Neutrophil (primary cell): ENCODE measurements at regions not wholly inside any gene's neighbourhood (a gene's known extent, or its start where the extent isn't known, plus 50 kb on each side); places are given as distances from the start of the nearest gene placed in this dataset.

Experiments used
- H3K27ac ChIP-seq: fragments of 200-600 bp; sonication (generic); 2 replicates; pipeline ENCODE4 v1.5.1; 2016; ENCODE audit warnings: mild to moderate bottlenecking, moderate library complexity
- H3K27me3 ChIP-seq: fragments of 200-600 bp; sonication (generic); 2 replicates; pipeline ENCODE4 v1.6.0; 2016; ENCODE audit warnings: mild to moderate bottlenecking
- H3K36me3 ChIP-seq: fragments of 200-600 bp; sonication (generic); 2 replicates; pipeline ENCODE4 v1.5.1; 2017
- H3K4me1 ChIP-seq, 2 experiments: fragments of 200-600 bp in 1 of 2; sonication (generic) in 1 of 2; 1 replicate in 1 of 2; 2 replicates in 1 of 2; pipeline versions ENCODE4 v1.5.1 to v1.6.1; 2013 to 2016; ENCODE audit warnings: low read depth in 1 of 2, low read length in 1 of 2, mild to moderate bottlenecking in 1 of 2, moderate library complexity in 1 of 2; ENCODE audit not compliant: control insufficient read depth in 1 of 2, insufficient read depth in 1 of 2
- H3K4me3 ChIP-seq, 2 experiments: fragments of 200-600 bp in 1 of 2; sonication (generic) in 1 of 2; 1 replicate in 1 of 2; 2 replicates in 1 of 2; pipeline ENCODE4 v1.5.1; 2013 to 2016; ENCODE audit warnings: low read depth in 1 of 2, low read length in 1 of 2, mild to moderate bottlenecking in 1 of 2, moderate library complexity in 1 of 2
- H3K9me3 ChIP-seq: fragments of 200-600 bp; sonication (generic); 2 replicates; pipeline ENCODE4 v1.5.1; 2016
- TF ChIP-seq, protein P1 (sequence below): fragments of 200-600 bp; sonication (generic); IDR thresholded peaks from 2 replicates; pipeline ENCODE4 v1.5.1; 2016; ENCODE audit warnings: antibody characterized with exemption

GRCh38 chr1:234861024-234861620 is 251.1 kb upstream of the IRF2BP2 start:
- Histone ChIP-seq H3K27ac (no peak overlapping the region), H3K4me3 (no peak overlapping the region), H3K4me1 (peaks cover 0 to 7% of the 10 kb centered on the region in 2 experiments), H3K9me3 (no peaks in the 10 kb centered on the region), H3K36me3 (no peaks in the 10 kb centered on the region), H3K27me3 (no peaks in the 10 kb centered on the region)
- TF ChIP-seq, protein P1, sequence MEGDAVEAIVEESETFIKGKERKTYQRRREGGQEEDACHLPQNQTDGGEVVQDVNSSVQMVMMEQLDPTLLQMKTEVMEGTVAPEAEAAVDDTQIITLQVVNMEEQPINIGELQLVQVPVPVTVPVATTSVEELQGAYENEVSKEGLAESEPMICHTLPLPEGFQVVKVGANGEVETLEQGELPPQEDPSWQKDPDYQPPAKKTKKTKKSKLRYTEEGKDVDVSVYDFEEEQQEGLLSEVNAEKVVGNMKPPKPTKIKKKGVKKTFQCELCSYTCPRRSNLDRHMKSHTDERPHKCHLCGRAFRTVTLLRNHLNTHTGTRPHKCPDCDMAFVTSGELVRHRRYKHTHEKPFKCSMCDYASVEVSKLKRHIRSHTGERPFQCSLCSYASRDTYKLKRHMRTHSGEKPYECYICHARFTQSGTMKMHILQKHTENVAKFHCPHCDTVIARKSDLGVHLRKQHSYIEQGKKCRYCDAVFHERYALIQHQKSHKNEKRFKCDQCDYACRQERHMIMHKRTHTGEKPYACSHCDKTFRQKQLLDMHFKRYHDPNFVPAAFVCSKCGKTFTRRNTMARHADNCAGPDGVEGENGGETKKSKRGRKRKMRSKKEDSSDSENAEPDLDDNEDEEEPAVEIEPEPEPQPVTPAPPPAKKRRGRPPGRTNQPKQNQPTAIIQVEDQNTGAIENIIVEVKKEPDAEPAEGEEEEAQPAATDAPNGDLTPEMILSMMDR: no peak

GRCh38 chr1:234858722-234859121 is 248.7 kb upstream of the IRF2BP2 start:
- no peak overlapping the region for H3K27ac ChIP-seq
- H3K36me3 ChIP-seq: no peaks in the 10 kb centered on the region
- no peaks in the 10 kb centered on the region for H3K27me3 ChIP-seq
- TF ChIP-seq, protein P1: no peak
- no peaks in the 10 kb centered on the region for H3K9me3 ChIP-seq
- peaks cover 9 to 17% of the 10 kb centered on the region in 2 experiments for H3K4me1 ChIP-seq
- no peak overlapping the region for H3K4me3 ChIP-seq

- Histone ChIP-seq H3K27ac (no peak overlapping the region), H3K9me3 (no peaks in the 10 kb centered on the region), H3K4me3 (no peak overlapping the region), H3K27me3 (no peaks in the 10 kb centered on the region), H3K4me1 (peaks cover 13 to 16% of the 10 kb centered on the region in 2 experiments), H3K36me3 (no peaks in the 10 kb centered on the region)
- TF ChIP-seq, protein P1: no peak
Observed at GRCh38 chr1:234856845-234857245, 246.9 kb upstream of the IRF2BP2 start.

DNA sequence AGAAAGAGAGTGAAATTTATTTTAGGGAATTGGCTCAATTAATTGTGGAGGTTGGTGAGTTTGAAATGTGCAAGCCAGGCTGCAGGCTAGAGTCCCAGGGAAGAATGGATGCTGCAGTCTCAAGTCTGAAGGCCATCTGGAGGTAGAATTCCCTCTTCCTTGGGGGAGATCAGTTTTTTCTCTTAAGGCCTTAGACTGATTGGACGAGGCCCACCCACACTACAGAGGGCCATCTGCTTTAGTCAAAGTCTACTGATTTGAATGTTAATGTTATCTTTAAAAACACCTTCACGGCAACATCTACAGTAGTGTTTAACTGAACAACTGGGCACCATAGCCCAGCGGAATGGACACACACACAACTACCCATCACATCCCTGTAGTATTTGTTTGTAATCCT is 245.9 kb upstream of the IRF2BP2 start:
- TF ChIP-seq, protein P1: no peak
- H3K27ac ChIP-seq: no peak overlapping the region
- no peaks in the 10 kb centered on the region for H3K27me3 ChIP-seq
- peaks cover 23 to 26% of the 10 kb centered on the region in 2 experiments for H3K4me1 ChIP-seq
- H3K36me3 ChIP-seq: no peaks in the 10 kb centered on the region
- H3K9me3 ChIP-seq: no peaks in the 10 kb centered on the region
- H3K4me3 ChIP-seq: no peak overlapping the region

- peak overlapping the region; percentile 43 for H3K27ac ChIP-seq
- TF ChIP-seq, protein P1: no peak
- no peak overlapping the region for H3K4me3 ChIP-seq
- H3K4me1 ChIP-seq: peaks cover 35 to 38% of the 10 kb centered on the region in 2 experiments
- H3K27me3 ChIP-seq: no peaks in the 10 kb centered on the region
- H3K9me3 ChIP-seq: no peaks in the 10 kb centered on the region
- no peaks in the 10 kb centered on the region for H3K36me3 ChIP-seq
Observed at GRCh38 chr1:234854645-234855039, 244.7 kb upstream of the IRF2BP2 start.
